ENCODE measurements at regions not wholly inside any gene's neighbourhood (a gene's known extent, or its start where the extent isn't known, plus 50 kb on each side); places are given as distances from the start of the nearest gene placed in this dataset.

DNA sequence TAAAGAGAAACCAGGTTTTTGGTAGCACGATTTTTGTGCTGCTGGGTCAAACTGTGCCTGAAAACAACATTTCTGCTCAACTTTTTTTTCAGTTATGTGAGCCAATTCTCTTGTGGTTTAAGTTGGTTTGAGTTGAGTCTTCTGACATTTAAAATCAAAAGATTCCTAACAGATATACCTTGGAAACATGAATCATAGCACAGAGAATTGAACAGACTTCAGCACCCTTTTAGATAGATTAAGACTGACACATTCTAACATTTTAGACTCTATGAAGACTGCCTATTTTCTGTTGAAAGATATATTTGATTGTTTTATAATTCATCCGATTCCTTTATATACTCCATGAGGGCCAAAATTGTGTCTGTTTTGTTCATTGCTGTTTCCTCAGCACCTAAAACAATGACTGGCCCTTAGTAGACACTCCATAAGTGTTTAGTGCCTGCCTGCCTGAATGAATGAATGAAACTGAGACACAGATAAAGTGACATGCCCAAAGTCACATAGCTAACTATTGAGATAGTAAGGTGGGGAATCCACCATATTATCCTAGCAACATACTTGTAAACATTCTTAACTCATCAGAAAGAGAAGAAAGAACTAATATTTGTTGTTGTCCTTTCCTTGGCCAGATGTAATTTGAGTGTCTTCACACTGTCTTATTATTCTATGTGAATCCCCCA lies 624.0 kb downstream of the MID1IP1 start:
- no peak for TF ChIP-seq EGR1 (IDR thresholded peaks at IDR 0.05; ENCODE audit: low read depth)
- no peak for TF ChIP-seq EZH2 (IDR thresholded peaks at IDR 0.05)
- no peak for TF ChIP-seq SIN3A (IDR thresholded peaks at IDR 0.05; ENCODE audit: low read depth)
- TF ChIP-seq, protein P1, sequence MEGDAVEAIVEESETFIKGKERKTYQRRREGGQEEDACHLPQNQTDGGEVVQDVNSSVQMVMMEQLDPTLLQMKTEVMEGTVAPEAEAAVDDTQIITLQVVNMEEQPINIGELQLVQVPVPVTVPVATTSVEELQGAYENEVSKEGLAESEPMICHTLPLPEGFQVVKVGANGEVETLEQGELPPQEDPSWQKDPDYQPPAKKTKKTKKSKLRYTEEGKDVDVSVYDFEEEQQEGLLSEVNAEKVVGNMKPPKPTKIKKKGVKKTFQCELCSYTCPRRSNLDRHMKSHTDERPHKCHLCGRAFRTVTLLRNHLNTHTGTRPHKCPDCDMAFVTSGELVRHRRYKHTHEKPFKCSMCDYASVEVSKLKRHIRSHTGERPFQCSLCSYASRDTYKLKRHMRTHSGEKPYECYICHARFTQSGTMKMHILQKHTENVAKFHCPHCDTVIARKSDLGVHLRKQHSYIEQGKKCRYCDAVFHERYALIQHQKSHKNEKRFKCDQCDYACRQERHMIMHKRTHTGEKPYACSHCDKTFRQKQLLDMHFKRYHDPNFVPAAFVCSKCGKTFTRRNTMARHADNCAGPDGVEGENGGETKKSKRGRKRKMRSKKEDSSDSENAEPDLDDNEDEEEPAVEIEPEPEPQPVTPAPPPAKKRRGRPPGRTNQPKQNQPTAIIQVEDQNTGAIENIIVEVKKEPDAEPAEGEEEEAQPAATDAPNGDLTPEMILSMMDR (IDR thresholded peaks at IDR 0.05 in 2 of 3, conservative IDR thresholded peaks at IDR 0.05 in 1 of 3; ENCODE audit: borderline replicate concordance in 1 of 3, insufficient read depth in 1 of 3, low read depth in 2 of 3, low read length in 2 of 3), result no peak
- TF ChIP-seq, protein P2, sequence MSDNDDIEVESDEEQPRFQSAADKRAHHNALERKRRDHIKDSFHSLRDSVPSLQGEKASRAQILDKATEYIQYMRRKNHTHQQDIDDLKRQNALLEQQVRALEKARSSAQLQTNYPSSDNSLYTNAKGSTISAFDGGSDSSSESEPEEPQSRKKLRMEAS (IDR thresholded peaks at IDR 0.05), result no peak
- no peak for TF ChIP-seq CEBPB (IDR thresholded peaks at IDR 0.05; ENCODE audit: low read depth)
- no peak for TF ChIP-seq POLR2A (IDR thresholded peaks at IDR 0.05; ENCODE audit: borderline replicate concordance, extremely low read depth, insufficient read depth, insufficient read length)
- TF ChIP-seq, protein P3, sequence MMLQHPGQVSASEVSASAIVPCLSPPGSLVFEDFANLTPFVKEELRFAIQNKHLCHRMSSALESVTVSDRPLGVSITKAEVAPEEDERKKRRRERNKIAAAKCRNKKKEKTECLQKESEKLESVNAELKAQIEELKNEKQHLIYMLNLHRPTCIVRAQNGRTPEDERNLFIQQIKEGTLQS (IDR thresholded peaks at IDR 0.05), result no peak
- TF ChIP-seq RAD21 (IDR thresholded peaks at IDR 0.05; ENCODE audit: low read depth), result no peak
- TF ChIP-seq POLR2AphosphoS5 (IDR thresholded peaks at IDR 0.05; ENCODE audit: low read depth, low read length), result no peak
- TF ChIP-seq, protein P4, sequence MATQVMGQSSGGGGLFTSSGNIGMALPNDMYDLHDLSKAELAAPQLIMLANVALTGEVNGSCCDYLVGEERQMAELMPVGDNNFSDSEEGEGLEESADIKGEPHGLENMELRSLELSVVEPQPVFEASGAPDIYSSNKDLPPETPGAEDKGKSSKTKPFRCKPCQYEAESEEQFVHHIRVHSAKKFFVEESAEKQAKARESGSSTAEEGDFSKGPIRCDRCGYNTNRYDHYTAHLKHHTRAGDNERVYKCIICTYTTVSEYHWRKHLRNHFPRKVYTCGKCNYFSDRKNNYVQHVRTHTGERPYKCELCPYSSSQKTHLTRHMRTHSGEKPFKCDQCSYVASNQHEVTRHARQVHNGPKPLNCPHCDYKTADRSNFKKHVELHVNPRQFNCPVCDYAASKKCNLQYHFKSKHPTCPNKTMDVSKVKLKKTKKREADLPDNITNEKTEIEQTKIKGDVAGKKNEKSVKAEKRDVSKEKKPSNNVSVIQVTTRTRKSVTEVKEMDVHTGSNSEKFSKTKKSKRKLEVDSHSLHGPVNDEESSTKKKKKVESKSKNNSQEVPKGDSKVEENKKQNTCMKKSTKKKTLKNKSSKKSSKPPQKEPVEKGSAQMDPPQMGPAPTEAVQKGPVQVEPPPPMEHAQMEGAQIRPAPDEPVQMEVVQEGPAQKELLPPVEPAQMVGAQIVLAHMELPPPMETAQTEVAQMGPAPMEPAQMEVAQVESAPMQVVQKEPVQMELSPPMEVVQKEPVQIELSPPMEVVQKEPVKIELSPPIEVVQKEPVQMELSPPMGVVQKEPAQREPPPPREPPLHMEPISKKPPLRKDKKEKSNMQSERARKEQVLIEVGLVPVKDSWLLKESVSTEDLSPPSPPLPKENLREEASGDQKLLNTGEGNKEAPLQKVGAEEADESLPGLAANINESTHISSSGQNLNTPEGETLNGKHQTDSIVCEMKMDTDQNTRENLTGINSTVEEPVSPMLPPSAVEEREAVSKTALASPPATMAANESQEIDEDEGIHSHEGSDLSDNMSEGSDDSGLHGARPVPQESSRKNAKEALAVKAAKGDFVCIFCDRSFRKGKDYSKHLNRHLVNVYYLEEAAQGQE (IDR thresholded peaks at IDR 0.05; ENCODE audit: low read depth), result no peak
- no peak for TF ChIP-seq FOSL1 (IDR thresholded peaks at IDR 0.05; ENCODE audit: low read depth)

Data from HCT116 (cell line).